HG02571 (cell line): ENCODE measurements at regions not wholly inside any gene's neighbourhood (a gene's known extent, or its start where the extent isn't known, plus 50 kb on each side); places are given as distances from the start of the nearest gene placed in this dataset.
"Not testable (repeated sequence)": the region's sequence is repeated elsewhere in the genome, so short reads cannot be mapped to it uniquely, and the experiment has no call there.

Experiments used
- ATAC-seq: cut with Tn5 transposase; IDR thresholded peaks from one replicate; pipeline ENCODE4 v1.9.1; 2021; ENCODE audit warnings: mild to moderate bottlenecking, moderate library complexity; ENCODE audit not compliant: unreplicated experiment

- no peak for ATAC-seq
Observed at GRCh38 chr5:106094839-106095238, 1575.9 kb downstream of the EFNA5 start.

- no peak for ATAC-seq
Observed at GRCh38 chr5:106094204-106094607, 1576.5 kb downstream of the EFNA5 start.

GRCh38 chr5:106093134-106093533, 1577.6 kb downstream of the EFNA5 start:
- ATAC-seq = no peak

GRCh38 chr5:106092455-106092854, 1578.3 kb downstream of the EFNA5 start:
- no peak for ATAC-seq

GRCh38 chr5:106089073-106089472, 1581.7 kb downstream of the EFNA5 start:
- ATAC-seq = no peak

- no peak for ATAC-seq
Observed at GRCh38 chr5:106088462-106088861, 1582.3 kb downstream of the EFNA5 start.

GRCh38 chr5:106086352-106086751, 1584.4 kb downstream of the EFNA5 start:
- ATAC-seq = no peak

GRCh38 chr5:106085556-106085955, 1585.2 kb downstream of the EFNA5 start:
- no peak for ATAC-seq

- no peak for ATAC-seq
Observed at GRCh38 chr5:106085136-106085535, 1585.6 kb downstream of the EFNA5 start.

GRCh38 chr5:106080535-106080934, 1590.2 kb downstream of the EFNA5 start:
- ATAC-seq = no peak

GRCh38 chr5:106076655-106077054, 1594.1 kb downstream of the EFNA5 start:
- no peak for ATAC-seq

GRCh38 chr5:106072208-106072607, 1598.5 kb downstream of the EFNA5 start:
- no peak for ATAC-seq

- ATAC-seq = no peak
Observed at GRCh38 chr5:106047341-106047740, 1623.4 kb downstream of the EFNA5 start.

GRCh38 chr5:106032069-106032468, 1638.7 kb downstream of the EFNA5 start:
- not testable (repeated sequence) for ATAC-seq

GRCh38 chr5:106028314-106028713, 1642.4 kb downstream of the EFNA5 start:
- ATAC-seq = no peak

- no peak for ATAC-seq
Observed at GRCh38 chr5:106020894-106021293, 1649.8 kb downstream of the EFNA5 start.

- no peak for ATAC-seq
Observed at GRCh38 chr5:106019261-106019660, 1651.5 kb downstream of the EFNA5 start.

GRCh38 chr5:106017243-106017857, 1653.4 kb downstream of the EFNA5 start:
- ATAC-seq = no peak

GRCh38 chr5:106014262-106014661, 1656.5 kb downstream of the EFNA5 start:
- ATAC-seq = no peak

- no peak for ATAC-seq
Observed at GRCh38 chr5:106006242-106006641, 1664.5 kb downstream of the EFNA5 start.

GRCh38 chr5:105998991-105999390, 1671.7 kb downstream of the EFNA5 start:
- ATAC-seq = not testable (repeated sequence)

GRCh38 chr5:105993027-105993426, 1677.7 kb downstream of the EFNA5 start:
- ATAC-seq = no peak

GRCh38 chr5:105982526-105982925, 1688.2 kb downstream of the EFNA5 start:
- no peak for ATAC-seq
